PC-3 (cell line): ENCODE measurements at regions not wholly inside any gene's neighbourhood (a gene's known extent, or its start where the extent isn't known, plus 50 kb on each side); places are given as distances from the start of the nearest gene placed in this dataset.

Experiments
- CTCF ChIP-seq: fragments of 300-600 bp; sonication (generic); conservative IDR thresholded peaks from 2 replicates; pipeline ENCODE4 v1.5.1; 2017; ENCODE audit warnings: antibody characterized with exemption, low read depth, mild to moderate bottlenecking, low read length
- EZH2 ChIP-seq: fragments of 300-600 bp; sonication (generic); IDR thresholded peaks from one replicate; pipeline ENCODE4 v1.6.1; 2017; ENCODE audit warnings: antibody characterized with exemption, mild to moderate bottlenecking, low read length; ENCODE audit not compliant: unreplicated experiment
- EZH2phosphoT487 ChIP-seq: fragments of 300-600 bp; sonication (generic); IDR thresholded peaks from 2 replicates; pipeline ENCODE4 v1.6.1; 2018; ENCODE audit warnings: mild to moderate bottlenecking, antibody characterized with exemption, low read length, borderline replicate concordance

DNA sequence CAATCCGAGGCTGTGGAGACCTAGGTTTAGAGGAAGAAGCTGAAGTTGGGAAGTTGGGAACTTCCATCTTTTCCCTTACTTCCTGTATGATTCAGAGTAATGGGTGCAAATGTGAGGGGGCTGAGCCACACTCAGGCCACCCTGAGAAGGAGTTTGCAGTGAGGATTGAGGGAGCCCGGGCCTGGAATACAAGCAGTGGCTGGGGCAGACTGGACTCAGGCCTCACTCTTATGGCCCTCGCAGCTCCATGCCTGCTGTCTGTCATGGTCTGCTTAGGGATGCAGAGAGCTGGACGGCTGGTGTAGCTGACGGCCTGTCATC, 73.7 kb upstream of the RAB4A start:
- TF ChIP-seq CTCF: no peak
- no peak for TF ChIP-seq EZH2phosphoT487
- no peak for TF ChIP-seq EZH2
